Astrocyte (in vitro differentiated cells and primary cell): ENCODE measurements at regions not wholly inside any gene's neighbourhood (a gene's known extent, or its start where the extent isn't known, plus 50 kb on each side); places are given as distances from the start of the nearest gene placed in this dataset.

Source experiments
- DNase-seq: peaks from one replicate; pipeline ENCODE4 v3.0.0-alpha.2; 2010; ENCODE audit warnings: low read depth
- FAIRE-seq: peaks from 2 replicates; lab custom pipeline; 2011; peaks lifted over from hg19 to GRCh38; lab: Jason Lieb, UNC
- H2AFZ ChIP-seq: 2 replicates; pipeline ENCODE4 v1.6.0; 2012; ENCODE audit warnings: low read depth, low read length, inconsistent platforms
- H3K27ac ChIP-seq: 2 replicates; pipeline ENCODE4 v1.5.1; 2011; ENCODE audit warnings: low read depth, low read length, inconsistent platforms
- H3K27me3 ChIP-seq: 2 replicates; pipeline ENCODE4 v1.6.0; 2011; ENCODE audit warnings: low read length, inconsistent platforms; ENCODE audit not compliant: insufficient read depth
- H3K36me3 ChIP-seq: 2 replicates; pipeline ENCODE4 v1.5.1; 2011; ENCODE audit warnings: low read length, inconsistent platforms; ENCODE audit not compliant: insufficient read depth
- H3K4me1 ChIP-seq: 2 replicates; pipeline ENCODE4 v1.5.1; 2011; ENCODE audit warnings: low read length, inconsistent platforms; ENCODE audit not compliant: insufficient read depth
- H3K4me2 ChIP-seq: 2 replicates; pipeline ENCODE4 v1.6.0; 2012; ENCODE audit warnings: low read length, inconsistent platforms
- H3K4me3 ChIP-seq: 2 replicates; pipeline ENCODE4 v1.5.1; 2011; ENCODE audit warnings: low read depth, mild to moderate bottlenecking, low read length, inconsistent platforms; ENCODE audit not compliant: insufficient read depth
- H3K79me2 ChIP-seq: 2 replicates; pipeline ENCODE4 v1.6.0; 2012; ENCODE audit warnings: mild to moderate bottlenecking, low read length, inconsistent platforms; ENCODE audit not compliant: insufficient read depth
- H3K9ac ChIP-seq: 2 replicates; pipeline ENCODE4 v1.6.0; 2012; ENCODE audit warnings: mild to moderate bottlenecking, low read length, inconsistent platforms
- H3K9me3 ChIP-seq: 2 replicates; pipeline ENCODE4 v1.5.1; 2012; ENCODE audit warnings: low read depth, mild to moderate bottlenecking, low read length, inconsistent platforms; ENCODE audit not compliant: insufficient read depth
- H4K20me1 ChIP-seq: 2 replicates; pipeline ENCODE4 v1.6.0; 2012; ENCODE audit warnings: low read length, inconsistent platforms; ENCODE audit not compliant: insufficient read depth
- H3K27ac Mint-ChIP-seq: one replicate; pipeline ENCODE4 v1.8.0; 2021; ENCODE audit warnings: mild to moderate bottlenecking, mixed read lengths; ENCODE audit not compliant: unreplicated experiment
- H3K27me3 Mint-ChIP-seq: one replicate; pipeline ENCODE4 v1.8.0; 2021; ENCODE audit warnings: low read depth, mixed read lengths; ENCODE audit not compliant: unreplicated experiment
- H3K36me3 Mint-ChIP-seq: one replicate; pipeline ENCODE4 v1.8.0; 2021; ENCODE audit warnings: low read depth, mixed read lengths; ENCODE audit not compliant: unreplicated experiment
- H3K4me1 Mint-ChIP-seq: one replicate; pipeline ENCODE4 v1.8.0; 2021; ENCODE audit warnings: low read depth, mixed read lengths; ENCODE audit not compliant: unreplicated experiment
- H3K4me3 Mint-ChIP-seq: one replicate; pipeline ENCODE4 v1.8.0; 2021; ENCODE audit warnings: mild to moderate bottlenecking, moderate library complexity, mixed read lengths; ENCODE audit not compliant: unreplicated experiment
- H3K9me3 Mint-ChIP-seq: one replicate; pipeline ENCODE4 v1.8.0; 2021; ENCODE audit warnings: mild to moderate bottlenecking, mixed read lengths; ENCODE audit not compliant: unreplicated experiment
- CTCF ChIP-seq: IDR thresholded peaks from 2 replicates; pipeline ENCODE4 v1.5.1; 2011; ENCODE audit warnings: low read depth, mild to moderate bottlenecking, inconsistent platforms, low read length, moderate library complexity; ENCODE audit not compliant: insufficient read depth
- EZH2 ChIP-seq: IDR thresholded peaks from 2 replicates; pipeline ENCODE4 v1.6.1; 2012; ENCODE audit warnings: mild to moderate bottlenecking, low read length, inconsistent platforms; ENCODE audit not compliant: insufficient read depth

GRCh38 chr3:76502076-76502475, 537.8 kb upstream of the ROBO2 start:
- Histone ChIP-seq H3K36me3 (no peaks in the 10 kb centered on the region), H2AFZ (no peak overlapping the region), H4K20me1 (no peaks in the 10 kb centered on the region), H3K79me2 (no peaks in the 10 kb centered on the region), H3K27me3 (no peaks in the 10 kb centered on the region), H3K9ac (no peak overlapping the region), H3K4me3 (no peak overlapping the region), H3K9me3 (no peaks in the 10 kb centered on the region), H3K4me1 (no peaks in the 10 kb centered on the region), H3K27ac (no peak overlapping the region), H3K4me2 (no peak overlapping the region)
- no peak overlapping the region for H3K4me3 Mint-ChIP-seq
- no peaks in the 10 kb centered on the region for H3K36me3 Mint-ChIP-seq
- no peak for DNase-seq
- H3K27me3 Mint-ChIP-seq: no peaks in the 10 kb centered on the region
- peaks cover 2% of the 10 kb centered on the region for H3K9me3 Mint-ChIP-seq
- H3K4me1 Mint-ChIP-seq: peaks cover 19% of the 10 kb centered on the region
- H3K27ac Mint-ChIP-seq: no peak overlapping the region
- TF ChIP-seq CTCF (no peak), EZH2 (no peak)
- FAIRE-seq: no peak

GRCh38 chr3:76505202-76505845, 534.6 kb upstream of the ROBO2 start:
- no peaks in the 10 kb centered on the region for H3K9me3 Mint-ChIP-seq

More at GRCh38 chr3:76505202-76505845, 534.6 kb upstream of the ROBO2 start:
- peak; percentile 2 for DNase-seq
- Histone ChIP-seq H3K4me3 (no peak overlapping the region), H3K9me3 (no peaks in the 10 kb centered on the region), H3K4me2 (no peak overlapping the region), H3K36me3 (no peaks in the 10 kb centered on the region), H3K27ac (no peak overlapping the region), H4K20me1 (no peaks in the 10 kb centered on the region), H3K79me2 (no peaks in the 10 kb centered on the region), H2AFZ (no peak overlapping the region), H3K4me1 (no peaks in the 10 kb centered on the region), H3K9ac (no peak overlapping the region), H3K27me3 (no peaks in the 10 kb centered on the region)
- no peak for FAIRE-seq
- H3K27me3 Mint-ChIP-seq: no peaks in the 10 kb centered on the region
- peak overlapping the region; percentile 66 for H3K27ac Mint-ChIP-seq
- TF ChIP-seq CTCF (no peak), EZH2 (no peak)
- H3K4me1 Mint-ChIP-seq: peaks cover 11% of the 10 kb centered on the region
- no peaks in the 10 kb centered on the region for H3K36me3 Mint-ChIP-seq
- no peak overlapping the region for H3K4me3 Mint-ChIP-seq
